CD14-positive monocyte (primary cell): ENCODE measurements at regions not wholly inside any gene's neighbourhood (a gene's known extent, or its start where the extent isn't known, plus 50 kb on each side); places are given as distances from the start of the nearest gene placed in this dataset.

Source experiments
- DNase-seq, 3 donors: peaks; one replicate each; pipeline ENCODE4 v3.0.0-alpha.2; 2011 to 2022
- H2AFZ ChIP-seq: 2 replicates; pipeline ENCODE4 v1.6.0; 2012; ENCODE audit warnings: mild to moderate bottlenecking, low read depth, low read length, inconsistent platforms; ENCODE audit not compliant: insufficient read depth, poor library complexity, severe bottlenecking
- H3K27ac ChIP-seq, 2 donors: 1 replicate in 1 of 2; 2 replicates in 1 of 2; pipeline ENCODE4 v1.5.1; 2012 to 2013; ENCODE audit warnings: low read length in 2 of 2, control low read depth in 1 of 2, inconsistent platforms in 1 of 2, low read depth in 1 of 2, mild to moderate bottlenecking in 1 of 2
- H3K27me3 ChIP-seq, 2 donors: one replicate each; pipeline versions ENCODE4 v1.6.0 to v1.6.1; 2011 to 2013; ENCODE audit warnings: low read length in 2 of 2; ENCODE audit not compliant: control insufficient read depth in 2 of 2, insufficient read depth in 2 of 2
- H3K36me3 ChIP-seq, 2 donors: replicated peaks in 1 of 2; 1 replicate in 1 of 2; 2 replicates in 1 of 2; pipeline versions ENCODE4 v1.5.1 to v1.6.1; 2012 to 2013; ENCODE audit warnings: low read length in 2 of 2, control low read depth in 1 of 2, inconsistent platforms in 1 of 2, mild to moderate bottlenecking in 1 of 2; ENCODE audit not compliant: insufficient read depth in 2 of 2, control insufficient read depth in 1 of 2
- H3K4me1 ChIP-seq, 2 donors: 1 replicate in 1 of 2; 2 replicates in 1 of 2; pipeline versions ENCODE4 v1.5.1 to v1.6.1; 2012 to 2013; ENCODE audit warnings: low read length in 2 of 2, control low read depth in 1 of 2, inconsistent platforms in 1 of 2, mild to moderate bottlenecking in 1 of 2, moderate library complexity in 1 of 2; ENCODE audit not compliant: insufficient read depth in 2 of 2, control insufficient read depth in 1 of 2
- H3K4me2 ChIP-seq: replicated peaks from 2 replicates; pipeline ENCODE3; 2012; ENCODE audit warnings: low read length, moderate library complexity, mild to moderate bottlenecking; ENCODE audit not compliant: poor library complexity, severe bottlenecking; ENCODE audit errors: extremely low read depth
- H3K4me3 ChIP-seq, 3 experiments: fragments of 200-600 bp in 1 of 3; sonication (generic) in 1 of 3; replicated peaks in 1 of 3; 1 replicate in 2 of 3; 2 replicates in 1 of 3; pipeline ENCODE4 v1.5.1; 2011 to 2013; ENCODE audit warnings: low read length in 3 of 3, mild to moderate bottlenecking in 3 of 3, control low read depth in 2 of 3, low read depth in 2 of 3, inconsistent platforms in 1 of 3, moderate library complexity in 1 of 3
- H3K79me2 ChIP-seq: 2 replicates; pipeline ENCODE4 v1.6.0; 2012; ENCODE audit warnings: mild to moderate bottlenecking, control low read depth, inconsistent platforms, low read length, moderate library complexity; ENCODE audit not compliant: insufficient read depth
- H3K9ac ChIP-seq: 2 replicates; pipeline ENCODE4 v1.6.0; 2017; ENCODE audit warnings: low read length, mild to moderate bottlenecking; ENCODE audit not compliant: insufficient read depth, poor library complexity, severe bottlenecking
- H3K9me3 ChIP-seq, 2 donors: replicated peaks in 1 of 2; 1 replicate in 1 of 2; 2 replicates in 1 of 2; pipeline versions ENCODE4 v1.5.1 to v1.6.1; 2012 to 2013; ENCODE audit warnings: low read length in 2 of 2, control low read depth in 1 of 2; ENCODE audit not compliant: control insufficient read depth in 1 of 2, insufficient read depth in 1 of 2
- H4K20me1 ChIP-seq: 2 replicates; pipeline ENCODE4 v1.6.0; 2012; ENCODE audit warnings: mild to moderate bottlenecking, low read length, control low read depth, moderate library complexity; ENCODE audit not compliant: insufficient read depth
- H3K27ac Mint-ChIP-seq, 7 donors: one replicate each; pipeline ENCODE4 v1.8.0; 2020; ENCODE audit warnings: mild to moderate bottlenecking in 7 of 7, mixed read lengths in 7 of 7, moderate library complexity in 6 of 7, inconsistent platforms in 2 of 7
- H3K27me3 Mint-ChIP-seq, 3 donors: one replicate each; pipeline ENCODE4 v1.8.0; 2021 to 2022; ENCODE audit warnings: low read depth in 3 of 3, mild to moderate bottlenecking in 3 of 3, mixed read lengths in 3 of 3, moderate library complexity in 3 of 3, inconsistent platforms in 1 of 3
- H3K36me3 Mint-ChIP-seq, 2 donors: one replicate each; pipeline ENCODE4 v1.8.0; 2020; ENCODE audit warnings: mixed read lengths in 2 of 2, inconsistent platforms in 1 of 2, mild to moderate bottlenecking in 1 of 2
- H3K4me1 Mint-ChIP-seq: one replicate; pipeline ENCODE4 v1.8.0; 2020; ENCODE audit warnings: mild to moderate bottlenecking, mixed read lengths
- H3K4me3 Mint-ChIP-seq, 2 donors: one replicate each; pipeline ENCODE4 v1.8.0; 2020; ENCODE audit warnings: mild to moderate bottlenecking in 2 of 2, mixed read lengths in 2 of 2, moderate library complexity in 1 of 2
- H3K9me3 Mint-ChIP-seq, 7 donors: one replicate each; pipeline ENCODE4 v1.8.0; 2020 to 2022; ENCODE audit warnings: mixed read lengths in 7 of 7, mild to moderate bottlenecking in 6 of 7, moderate library complexity in 6 of 7, inconsistent platforms in 2 of 7
- WGBS: methylation state at CpG from one replicate; pipeline ENCODE4 v1.1.5; 2013; ENCODE audit warnings: missing lambda C conversion rate; ENCODE audit not compliant: insufficient coverage; 5-methylcytosine and 5-hydroxymethylcytosine counted together
- intact Hi-C, 2 donors: fragments of 100-400 bp; cut with micrococcal nuclease; formaldehyde crosslinking; loops; one replicate each; pipeline versions ENCODE4 v1.15.0 to v1.15.1; 2023
- TF ChIP-seq, protein P1 (sequence below): fragments of 200-600 bp; IDR thresholded peaks from one replicate; pipeline ENCODE4 v1.8.0; 2022; ENCODE audit warnings: antibody characterized with exemption, mild to moderate bottlenecking

DNA sequence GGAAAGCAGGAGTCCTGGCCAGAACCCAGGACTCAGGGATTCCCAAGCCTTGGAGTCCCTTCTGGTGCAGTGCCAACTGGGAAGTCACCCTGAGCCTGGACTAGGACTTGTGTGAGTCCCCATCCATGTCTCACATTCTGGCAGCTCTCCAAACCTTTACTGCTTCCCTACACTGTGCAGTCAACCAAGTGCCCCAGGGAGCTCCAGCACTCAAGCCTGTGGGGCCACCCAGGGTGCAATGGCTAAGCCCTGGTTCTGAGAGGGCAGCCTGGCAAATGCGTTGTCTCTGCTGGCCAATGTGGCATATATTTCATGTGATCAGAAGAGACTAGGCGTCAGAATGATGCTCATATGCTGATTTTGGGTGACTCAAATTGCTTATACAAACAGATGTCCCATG, 223.4 kb downstream of the SP3 start:
- Histone ChIP-seq H3K27ac (no peak overlapping the region), H3K4me2 (no peak overlapping the region), H3K4me1 (no peaks in the 10 kb centered on the region), H3K27me3 (peaks cover 0 to 2% of the 10 kb centered on the region in 2 donors), H3K4me3 (no peak overlapping the region), H3K9ac (no peak overlapping the region), H4K20me1 (no peaks in the 10 kb centered on the region), H3K79me2 (no peaks in the 10 kb centered on the region), H2AFZ (no peak overlapping the region), H3K36me3 (no peaks in the 10 kb centered on the region), H3K9me3 (peaks cover 0 to 3% of the 10 kb centered on the region in 2 donors)
- no peak for DNase-seq
- Mint-ChIP-seq H3K27me3 (peaks cover 10 to 15% (median 12%) of the 10 kb centered on the region in 3 donors), H3K9me3 (peaks cover 4 to 17% (median 11%) of the 10 kb centered on the region in 7 donors), H3K27ac (no peak overlapping the region), H3K36me3 (peaks cover 0 to 3% of the 10 kb centered on the region in 2 donors), H3K4me1 (no peaks in the 10 kb centered on the region), H3K4me3 (no peak overlapping the region)
- intact Hi-C loops, result no loop called here
- TF ChIP-seq, protein P1, sequence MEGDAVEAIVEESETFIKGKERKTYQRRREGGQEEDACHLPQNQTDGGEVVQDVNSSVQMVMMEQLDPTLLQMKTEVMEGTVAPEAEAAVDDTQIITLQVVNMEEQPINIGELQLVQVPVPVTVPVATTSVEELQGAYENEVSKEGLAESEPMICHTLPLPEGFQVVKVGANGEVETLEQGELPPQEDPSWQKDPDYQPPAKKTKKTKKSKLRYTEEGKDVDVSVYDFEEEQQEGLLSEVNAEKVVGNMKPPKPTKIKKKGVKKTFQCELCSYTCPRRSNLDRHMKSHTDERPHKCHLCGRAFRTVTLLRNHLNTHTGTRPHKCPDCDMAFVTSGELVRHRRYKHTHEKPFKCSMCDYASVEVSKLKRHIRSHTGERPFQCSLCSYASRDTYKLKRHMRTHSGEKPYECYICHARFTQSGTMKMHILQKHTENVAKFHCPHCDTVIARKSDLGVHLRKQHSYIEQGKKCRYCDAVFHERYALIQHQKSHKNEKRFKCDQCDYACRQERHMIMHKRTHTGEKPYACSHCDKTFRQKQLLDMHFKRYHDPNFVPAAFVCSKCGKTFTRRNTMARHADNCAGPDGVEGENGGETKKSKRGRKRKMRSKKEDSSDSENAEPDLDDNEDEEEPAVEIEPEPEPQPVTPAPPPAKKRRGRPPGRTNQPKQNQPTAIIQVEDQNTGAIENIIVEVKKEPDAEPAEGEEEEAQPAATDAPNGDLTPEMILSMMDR, result no peak
- 100% methylated on average over 2 of the region's 2 CpGs for WGBS

GRCh38 chr2:173747035-173747434, 218.1 kb downstream of the SP3 start:
- H3K9me3 Mint-ChIP-seq, result no peaks in the 10 kb centered on the region
- no peaks in the 10 kb centered on the region for H3K9me3 ChIP-seq
- H2AFZ ChIP-seq, result no peak overlapping the region
- H3K4me3 Mint-ChIP-seq, result no peak overlapping the region
- TF ChIP-seq, protein P1, result no peak
- no peak overlapping the region for H3K4me3 ChIP-seq
- H3K27me3 ChIP-seq, result peaks cover 3 to 7% of the 10 kb centered on the region in 2 donors
- H3K27me3 Mint-ChIP-seq, result peaks cover 10 to 20% (median 13%) of the 10 kb centered on the region in 3 donors
- H3K27ac ChIP-seq, result no peak overlapping the region
- intact Hi-C loops, result no loop called here
- no peaks in the 10 kb centered on the region for H3K4me1 ChIP-seq
- H3K27ac Mint-ChIP-seq, result no peak overlapping the region
- no peaks in the 10 kb centered on the region for H3K36me3 Mint-ChIP-seq
- no peak overlapping the region for H3K9ac ChIP-seq
- WGBS, result 100% methylated on average over 2 of the region's 6 CpGs
- no peak for DNase-seq
- H4K20me1 ChIP-seq, result no peaks in the 10 kb centered on the region
- no peaks in the 10 kb centered on the region for H3K4me1 Mint-ChIP-seq
- no peak overlapping the region for H3K4me2 ChIP-seq
- no peaks in the 10 kb centered on the region for H3K79me2 ChIP-seq
- no peaks in the 10 kb centered on the region for H3K36me3 ChIP-seq
